HG03354 (cell line): ENCODE measurements at regions not wholly inside any gene's neighbourhood (a gene's known extent, or its start where the extent isn't known, plus 50 kb on each side); places are given as distances from the start of the nearest gene placed in this dataset.

Experiments
- ATAC-seq: cut with Tn5 transposase; IDR thresholded peaks from one replicate; pipeline ENCODE4 v1.9.1; 2021; ENCODE audit warnings: mild to moderate bottlenecking; ENCODE audit not compliant: unreplicated experiment, poor library complexity, severe bottlenecking

GRCh38 chr4:123848606-123849005 lies 452.0 kb downstream of the SPRY1 start:
- ATAC-seq: no peak

- no peak for ATAC-seq
Observed at GRCh38 chr4:123849495-123849894, 452.9 kb downstream of the SPRY1 start.

DNA sequence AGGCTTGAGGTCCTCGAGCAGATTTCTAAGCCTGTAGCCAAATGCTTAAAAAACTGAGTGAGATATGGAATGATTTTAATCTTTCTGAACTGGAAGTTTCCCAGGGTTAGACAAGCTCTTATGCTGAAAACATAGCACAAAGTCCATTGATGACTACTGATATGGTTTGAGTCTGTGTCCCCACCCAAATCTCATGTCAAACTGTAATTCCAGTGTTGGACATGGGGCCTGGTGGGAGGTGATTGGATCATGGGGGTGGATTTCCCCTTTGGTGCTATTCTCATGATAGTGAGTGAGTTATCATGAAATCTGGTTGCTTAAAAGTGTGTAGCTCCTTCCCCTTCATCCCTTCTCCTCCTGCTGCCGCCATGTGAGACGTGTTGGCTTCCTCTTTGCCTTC lies 454.9 kb downstream of the SPRY1 start:
- no peak for ATAC-seq

- ATAC-seq: no peak
Observed at GRCh38 chr4:123853651-123854050, 457.1 kb downstream of the SPRY1 start.

DNA sequence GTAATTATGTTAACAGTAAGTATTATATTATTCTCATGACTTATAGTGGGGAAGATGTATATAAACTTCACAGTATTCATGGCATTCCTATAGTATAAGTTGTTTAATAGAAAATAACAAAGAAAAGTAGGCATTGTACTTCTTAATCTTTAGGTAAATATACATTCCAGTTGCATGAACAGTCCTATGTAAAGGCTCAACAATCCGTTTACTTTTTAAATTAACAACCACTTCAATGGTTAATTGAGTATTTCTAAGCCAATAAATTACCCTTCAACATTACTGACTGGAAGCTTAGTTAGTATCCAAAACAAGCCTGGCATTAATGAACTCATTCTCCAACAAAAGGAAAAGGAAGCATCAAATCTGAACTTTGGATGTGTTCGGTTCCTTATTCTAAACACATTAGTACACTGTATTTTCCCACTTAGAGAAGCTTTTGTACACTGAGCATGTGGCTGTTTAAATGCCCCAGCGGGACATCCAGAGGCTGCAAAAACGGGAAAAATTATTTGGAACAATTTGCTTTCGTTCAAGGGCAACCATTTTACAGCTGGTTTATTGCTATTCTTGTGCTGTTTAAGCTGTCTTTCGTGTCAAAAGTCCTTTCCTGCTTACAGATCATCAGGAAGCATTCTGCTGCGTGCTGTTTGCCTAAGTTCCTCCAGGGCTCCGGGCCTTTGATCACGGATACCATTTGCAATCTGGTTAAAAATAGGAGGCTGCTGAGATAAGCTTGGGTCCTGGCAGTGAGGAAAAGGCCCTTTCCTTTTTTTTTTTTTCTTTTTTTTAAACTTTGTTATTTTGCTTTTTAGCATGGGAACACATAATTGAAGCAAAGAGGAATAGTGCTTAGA lies 460.3 kb downstream of the SPRY1 start:
- no peak for ATAC-seq

DNA sequence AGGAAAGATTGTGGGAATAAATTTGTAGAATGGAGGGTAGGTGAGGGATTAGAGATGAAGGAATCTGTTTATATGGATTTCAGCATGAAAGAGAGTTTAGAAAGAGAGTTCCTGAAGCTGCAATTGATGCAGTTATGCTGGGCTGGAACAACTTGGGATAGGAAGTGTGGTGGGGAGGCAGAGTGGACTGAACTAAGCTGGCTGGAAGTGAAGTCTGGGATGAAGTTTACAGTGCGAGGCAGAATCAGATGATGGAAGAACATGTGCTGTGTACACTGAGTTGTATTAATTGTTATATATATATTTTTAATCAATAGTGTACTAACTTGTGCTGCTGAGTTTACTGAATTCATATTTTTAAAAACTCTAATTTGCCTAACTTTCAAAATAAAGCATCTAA lies 461.9 kb downstream of the SPRY1 start:
- no peak for ATAC-seq

GRCh38 chr4:123862812-123863211 lies 466.2 kb downstream of the SPRY1 start:
- no peak for ATAC-seq

DNA sequence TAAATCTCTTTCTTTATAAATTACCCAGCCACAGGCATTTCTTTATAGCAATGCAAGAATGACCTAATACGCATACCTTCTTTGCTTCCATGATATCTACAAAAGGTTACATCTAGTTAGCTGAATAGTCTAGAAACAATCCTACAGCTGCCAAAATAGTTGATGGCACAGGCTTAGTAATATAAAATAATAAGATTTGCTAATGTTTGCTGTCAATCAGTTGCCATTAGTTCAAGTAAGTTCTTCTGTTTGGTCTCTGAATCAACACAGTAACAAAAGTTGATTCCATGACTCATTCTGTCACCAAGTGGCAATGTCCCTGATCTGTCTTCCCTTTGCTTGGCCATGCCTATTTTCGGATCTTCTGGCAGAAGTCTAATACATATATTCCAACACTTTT lies 470.2 kb downstream of the SPRY1 start:
- no peak for ATAC-seq

DNA sequence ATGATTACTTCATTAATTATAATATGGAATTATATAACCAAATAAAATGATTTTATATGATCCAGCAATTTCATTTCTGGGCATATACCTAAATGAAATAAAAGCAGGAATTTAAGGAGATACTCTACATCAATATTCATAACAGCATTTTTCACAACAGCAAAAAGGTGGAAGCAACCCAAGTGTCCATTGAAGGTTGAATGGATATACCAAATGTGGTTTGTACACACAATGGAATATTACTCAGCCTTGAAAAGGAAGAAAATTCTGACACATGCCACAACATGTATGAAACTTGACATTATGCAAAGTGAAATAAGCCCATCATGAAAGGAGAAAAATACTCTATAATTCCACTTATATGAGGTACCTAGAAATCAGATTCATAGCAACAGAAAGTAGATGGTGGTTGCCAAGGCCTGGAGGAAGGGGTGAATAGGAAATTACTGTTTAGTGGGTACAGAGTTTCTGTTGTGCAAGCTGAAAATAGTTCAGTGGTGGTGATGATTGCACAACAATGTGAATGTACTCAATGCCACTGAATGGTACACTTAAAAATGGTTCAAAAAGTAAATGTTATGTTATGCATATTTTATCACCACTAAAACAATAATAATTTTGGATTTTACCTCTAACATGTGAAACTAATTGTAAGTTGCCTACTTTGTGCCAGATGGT lies 471.5 kb downstream of the SPRY1 start:
- no peak for ATAC-seq

- no peak for ATAC-seq
Observed at GRCh38 chr4:123869286-123870215, 473.0 kb downstream of the SPRY1 start.

DNA sequence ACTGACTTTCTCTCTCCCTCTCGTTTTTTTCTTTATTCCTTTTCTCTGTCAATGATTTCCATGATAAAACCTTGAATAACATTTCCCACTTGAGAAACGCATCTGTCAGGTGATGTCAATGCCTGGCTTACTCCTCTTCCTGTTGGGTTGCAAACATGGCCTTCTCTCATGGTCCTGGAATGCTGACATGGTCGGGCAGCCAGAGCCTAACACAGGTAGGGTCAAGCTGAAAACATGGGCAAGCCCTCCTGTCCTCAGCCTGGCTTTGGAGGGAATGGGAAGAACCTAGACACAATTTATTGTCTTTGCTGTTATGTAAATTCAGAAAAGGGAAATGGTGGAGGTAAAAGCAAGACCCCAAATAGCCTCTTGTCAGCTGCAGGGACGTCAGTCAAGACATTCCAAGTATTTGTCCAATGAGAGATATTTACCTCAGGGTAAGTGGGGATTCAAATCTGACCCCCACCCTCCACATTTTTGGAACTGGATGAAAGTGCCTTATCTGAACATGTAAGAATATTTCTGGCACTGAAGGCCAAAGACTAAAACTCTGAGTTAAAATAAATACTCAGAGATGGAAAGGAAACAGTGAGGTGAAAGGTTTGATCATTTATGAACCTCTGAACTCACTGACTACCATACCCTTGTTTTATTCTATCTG lies 473.8 kb downstream of the SPRY1 start:
- no peak for ATAC-seq

- no peak for ATAC-seq
Observed at GRCh38 chr4:123871341-123871740, 474.7 kb downstream of the SPRY1 start.

- no peak for ATAC-seq
Observed at GRCh38 chr4:123874063-123874462, 477.5 kb downstream of the SPRY1 start.

- no peak for ATAC-seq
Observed at GRCh38 chr4:123876143-123876542, 479.5 kb downstream of the SPRY1 start.

DNA sequence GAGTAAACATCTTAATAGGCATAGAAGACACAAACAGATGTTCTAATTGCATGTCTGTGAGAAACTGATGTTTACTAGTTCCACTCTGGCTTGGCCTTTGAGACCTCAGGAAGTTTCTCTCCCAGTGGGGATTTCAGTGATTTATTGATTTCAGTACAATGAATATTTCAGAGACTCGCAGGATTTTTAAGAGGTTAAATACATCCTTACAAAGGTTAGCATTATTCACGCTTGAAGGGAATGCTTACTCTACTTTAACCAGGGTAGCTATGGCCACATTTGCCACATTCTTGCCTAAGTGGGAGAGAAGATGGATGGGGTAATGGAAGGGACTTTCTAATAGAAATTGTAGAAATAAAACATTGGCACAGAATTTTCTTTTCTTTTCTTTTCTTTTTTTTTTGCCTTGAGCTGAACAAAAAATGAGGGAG lies 480.1 kb downstream of the SPRY1 start:
- no peak for ATAC-seq

GRCh38 chr4:123877551-123877950 lies 481.0 kb downstream of the SPRY1 start:
- no peak for ATAC-seq

GRCh38 chr4:123878976-123879375 lies 482.4 kb downstream of the SPRY1 start:
- no peak for ATAC-seq

DNA sequence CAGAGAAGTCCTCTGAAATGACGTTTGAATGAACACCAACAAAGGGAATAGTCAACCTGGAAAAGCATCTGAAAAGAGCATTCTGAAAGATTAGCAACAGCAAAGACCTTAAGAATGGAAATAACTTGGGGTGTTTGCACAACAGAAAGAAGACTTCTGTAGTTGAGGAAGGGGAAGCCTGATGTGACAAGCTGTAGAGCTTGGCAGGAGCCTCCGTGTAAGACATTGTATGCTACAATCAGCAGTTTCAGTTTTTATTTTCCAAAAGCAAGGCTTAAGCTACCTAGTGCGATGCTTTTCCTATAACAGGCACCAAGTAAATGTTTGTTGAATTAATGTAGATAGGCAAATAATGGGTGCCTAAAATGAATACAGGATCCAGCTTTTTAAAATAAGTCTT lies 484.0 kb downstream of the SPRY1 start:
- ATAC-seq: no peak

DNA sequence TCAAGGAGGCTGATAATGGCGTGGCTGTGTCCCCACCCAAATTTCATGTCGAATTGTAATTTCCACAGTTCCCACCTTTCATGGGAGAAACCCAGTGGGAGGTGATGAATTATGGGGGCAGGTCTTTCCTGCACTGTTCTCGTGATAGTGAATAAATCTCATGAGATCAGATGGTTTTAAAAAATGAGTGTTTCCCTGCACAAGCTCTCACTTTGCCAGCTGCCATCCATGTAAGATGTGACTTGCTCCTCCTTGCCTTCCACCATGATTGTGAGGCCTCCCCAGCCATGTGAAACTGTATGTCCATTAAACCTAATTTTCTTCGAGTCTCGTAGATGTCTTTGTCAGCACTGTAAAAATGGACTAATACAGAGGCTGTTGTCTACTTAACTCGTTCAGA lies 488.3 kb downstream of the SPRY1 start:
- no peak for ATAC-seq

- ATAC-seq: no peak
Observed at GRCh38 chr4:123889507-123889906, 492.9 kb downstream of the SPRY1 start.
